HepG2 (cell line): ENCODE measurements at regions not wholly inside any gene's neighbourhood (a gene's known extent, or its start where the extent isn't known, plus 50 kb on each side); places are given as distances from the start of the nearest gene placed in this dataset.

Source experiments
- CHD2 ChIP-seq: IDR thresholded peaks from 2 replicates; pipeline ENCODE4 v1.6.1; 2011; ENCODE audit warnings: low read depth, low read length, improper control_type of control experiment
- CTCF ChIP-seq: sonication (generic); formaldehyde crosslinking; IDR thresholded peaks from 2 replicates; pipeline ENCODE4 v1.5.0; 2020; ENCODE audit warnings: mild to moderate bottlenecking, missing genetic modification reagents, moderate library complexity
- EHMT2 ChIP-seq: fragments of 200-600 bp; sonication (generic); IDR thresholded peaks from 2 replicates; pipeline ENCODE4 v1.7.0; 2017; ENCODE audit warnings: antibody characterized with exemption, low read depth, low read length, borderline replicate concordance
- EZH2 ChIP-seq: conservative IDR thresholded peaks from 2 replicates; pipeline ENCODE4 v1.6.1; 2012; ENCODE audit warnings: mild to moderate bottlenecking, low read depth, low read length, moderate library complexity
- NFYB ChIP-seq: sonication (generic); formaldehyde crosslinking; IDR thresholded peaks from 2 replicates; pipeline ENCODE4 v1.4.0; 2020; ENCODE audit warnings: missing genetic modification reagents
- PRDM15 ChIP-seq: sonication (generic); formaldehyde crosslinking; IDR thresholded peaks from 2 replicates; pipeline ENCODE4 v1.4.0; 2020; ENCODE audit warnings: missing genetic modification reagents
- SETDB1 ChIP-seq: sonication (generic); formaldehyde crosslinking; IDR thresholded peaks from 2 replicates; pipeline ENCODE4 v1.5.1; 2020; ENCODE audit warnings: missing genetic modification reagents, mild to moderate bottlenecking, borderline replicate concordance
- SKIL ChIP-seq: sonication (generic); formaldehyde crosslinking; IDR thresholded peaks from 2 replicates; pipeline ENCODE4 v1.8.0; 2022; ENCODE audit warnings: missing genetic modification reagents, mild to moderate bottlenecking, moderate library complexity, borderline replicate concordance
- SMYD3 ChIP-seq: sonication (generic); formaldehyde crosslinking; IDR thresholded peaks from 2 replicates; pipeline ENCODE4 v1.8.1; 2023; ENCODE audit warnings: mild to moderate bottlenecking, missing genetic modification reagents
- USF2 ChIP-seq, 2 experiments: sonication (generic) in 1 of 2; formaldehyde crosslinking in 1 of 2; IDR thresholded peaks; 2 replicates each; pipeline versions ENCODE4 v1.5.1 to v1.6.1; 2011 to 2020; ENCODE audit warnings: borderline replicate concordance in 1 of 2, low read depth in 1 of 2, low read length in 1 of 2, mild to moderate bottlenecking in 1 of 2, missing genetic modification reagents in 1 of 2, moderate library complexity in 1 of 2
- ZNF644 ChIP-seq: IDR thresholded peaks from 2 replicates; pipeline ENCODE4 v1.6.1; 2016; ENCODE audit warnings: low read depth

- TF ChIP-seq SMYD3 (CRISPR knock-in tag) (no peak), CTCF (no peak), NFYB (CRISPR knock-in tag) (no peak), EZH2 (no peak), PRDM15 (CRISPR knock-in tag) (no peak), SETDB1 (CRISPR knock-in tag) (no peak), ZNF644 (CRISPR knock-in tag) (no peak), EHMT2 (no peak), SKIL (CRISPR knock-in tag) (no peak), USF2 (IDR thresholded peaks at IDR 0.05; ENCODE audit: low read depth, low read length) (no peak), USF2 (CRISPR knock-in tag; IDR thresholded peaks at IDR 0.05; ENCODE audit: borderline replicate concordance) (no peak), CHD2 (no peak)
Observed at GRCh38 chr6:155538708-155539390, 83.2 kb upstream of the NOX3 start.
